ENCODE measurements at regions not wholly inside any gene's neighbourhood (a gene's known extent, or its start where the extent isn't known, plus 50 kb on each side); places are given as distances from the start of the nearest gene placed in this dataset.

- no peak overlapping the region for H3K4me3 Mint-ChIP-seq
- no peaks in the 10 kb centered on the region for H3K9me3 Mint-ChIP-seq
- H3K4me1 Mint-ChIP-seq, result peaks cover 4% of the 10 kb centered on the region
- H3K36me3 Mint-ChIP-seq (ENCODE audit: low read depth), result no peaks in the 10 kb centered on the region
- no peak for TF ChIP-seq CTCF (conservative IDR thresholded peaks at IDR 0.05)
- no peak for DNase-seq (ENCODE audit: low read depth, low spot score)
- no peak overlapping the region for H3K27ac Mint-ChIP-seq (ENCODE audit: unreplicated experiment)
- peaks cover 24% of the 10 kb centered on the region for H3K27me3 Mint-ChIP-seq (ENCODE audit: low read depth)
These were observed 53.4 kb upstream of the GPR12 start for GRCh38 chr13:26813980-26814348.

GRCh38 chr13:26813321-26813979 is 52.9 kb upstream of the GPR12 start:
- H3K4me1 Mint-ChIP-seq, result peaks cover 4% of the 10 kb centered on the region
- no peak overlapping the region for H3K27ac Mint-ChIP-seq (ENCODE audit: unreplicated experiment)
- H3K36me3 Mint-ChIP-seq (ENCODE audit: low read depth), result no peaks in the 10 kb centered on the region
- H3K9me3 Mint-ChIP-seq, result no peaks in the 10 kb centered on the region
- no peak for DNase-seq (ENCODE audit: low read depth, low spot score)
- H3K4me3 Mint-ChIP-seq, result no peak overlapping the region
- no peak for TF ChIP-seq CTCF (conservative IDR thresholded peaks at IDR 0.05)
- peaks cover 28% of the 10 kb centered on the region for H3K27me3 Mint-ChIP-seq (ENCODE audit: low read depth)

DNA sequence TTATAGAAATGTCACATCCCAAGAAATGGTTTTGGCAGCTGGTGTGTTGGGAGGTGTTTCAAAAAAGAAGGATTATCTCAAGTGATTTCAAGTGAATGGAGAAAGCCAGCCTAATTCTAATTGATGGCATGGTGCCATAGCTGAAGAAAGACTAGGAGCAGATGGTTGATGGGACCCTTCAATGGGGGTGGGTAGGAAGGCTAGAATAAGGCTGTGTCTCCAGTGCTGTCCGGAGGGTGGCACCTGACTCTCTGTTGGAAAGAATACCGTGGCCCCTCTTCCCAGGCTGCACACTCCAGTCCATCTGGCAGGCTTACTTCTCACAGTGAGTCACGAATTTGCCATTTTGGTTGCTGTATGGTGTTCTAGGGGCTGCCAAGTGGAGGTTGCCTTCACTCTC is 51.0 kb upstream of the GPR12 start:
- H3K36me3 Mint-ChIP-seq (ENCODE audit: low read depth), result no peaks in the 10 kb centered on the region
- no peak overlapping the region for H3K27ac Mint-ChIP-seq (ENCODE audit: unreplicated experiment)
- no peaks in the 10 kb centered on the region for H3K9me3 Mint-ChIP-seq
- no peak overlapping the region for H3K4me3 Mint-ChIP-seq
- no peak for DNase-seq (ENCODE audit: low read depth, low spot score)
- peaks cover 40% of the 10 kb centered on the region for H3K27me3 Mint-ChIP-seq (ENCODE audit: low read depth)
- TF ChIP-seq CTCF (conservative IDR thresholded peaks at IDR 0.05), result no peak
- H3K4me1 Mint-ChIP-seq, result peaks cover 4% of the 10 kb centered on the region
